ENCODE measurements at regions not wholly inside any gene's neighbourhood (a gene's known extent, or its start where the extent isn't known, plus 50 kb on each side); places are given as distances from the start of the nearest gene placed in this dataset.

DNA sequence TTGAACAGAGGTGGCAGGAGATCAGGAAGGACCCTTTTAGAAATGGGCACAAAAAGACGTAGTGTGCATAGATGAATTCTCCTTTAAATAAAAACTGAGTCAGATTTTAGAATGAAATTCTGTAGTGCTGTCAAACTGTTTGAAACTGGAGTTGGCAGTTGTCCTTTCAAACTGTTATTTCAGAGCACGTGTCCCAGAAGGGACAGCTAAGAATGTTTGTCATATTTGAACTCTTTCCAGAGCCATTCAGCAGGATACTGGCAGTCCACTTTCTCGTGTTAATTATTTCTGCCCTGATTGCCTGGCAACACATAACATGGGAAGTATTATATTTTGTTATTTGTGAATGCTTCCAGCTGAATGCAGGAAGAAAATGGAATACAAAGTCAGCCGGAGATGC lies 212.3 kb upstream of the DPYD start:
- TF ChIP-seq, protein P1, sequence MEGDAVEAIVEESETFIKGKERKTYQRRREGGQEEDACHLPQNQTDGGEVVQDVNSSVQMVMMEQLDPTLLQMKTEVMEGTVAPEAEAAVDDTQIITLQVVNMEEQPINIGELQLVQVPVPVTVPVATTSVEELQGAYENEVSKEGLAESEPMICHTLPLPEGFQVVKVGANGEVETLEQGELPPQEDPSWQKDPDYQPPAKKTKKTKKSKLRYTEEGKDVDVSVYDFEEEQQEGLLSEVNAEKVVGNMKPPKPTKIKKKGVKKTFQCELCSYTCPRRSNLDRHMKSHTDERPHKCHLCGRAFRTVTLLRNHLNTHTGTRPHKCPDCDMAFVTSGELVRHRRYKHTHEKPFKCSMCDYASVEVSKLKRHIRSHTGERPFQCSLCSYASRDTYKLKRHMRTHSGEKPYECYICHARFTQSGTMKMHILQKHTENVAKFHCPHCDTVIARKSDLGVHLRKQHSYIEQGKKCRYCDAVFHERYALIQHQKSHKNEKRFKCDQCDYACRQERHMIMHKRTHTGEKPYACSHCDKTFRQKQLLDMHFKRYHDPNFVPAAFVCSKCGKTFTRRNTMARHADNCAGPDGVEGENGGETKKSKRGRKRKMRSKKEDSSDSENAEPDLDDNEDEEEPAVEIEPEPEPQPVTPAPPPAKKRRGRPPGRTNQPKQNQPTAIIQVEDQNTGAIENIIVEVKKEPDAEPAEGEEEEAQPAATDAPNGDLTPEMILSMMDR (IDR thresholded peaks at IDR 0.05; ENCODE audit: poor library complexity, severe bottlenecking) = no peak
- no peak for TF ChIP-seq EP300 (conservative IDR thresholded peaks at IDR 0.05; ENCODE audit: poor library complexity, severe bottlenecking)
- no peak for TF ChIP-seq POLR2AphosphoS5 (IDR thresholded peaks at IDR 0.05)
